Naive thymus-derived CD4-positive, alpha-beta T cell (primary cell): ENCODE measurements at regions not wholly inside any gene's neighbourhood (a gene's known extent, or its start where the extent isn't known, plus 50 kb on each side); places are given as distances from the start of the nearest gene placed in this dataset.

Experiments used
- ATAC-seq: fragments of 150-1000 bp; cut with Tn5 transposase; 2 replicates; pipeline ENCODE4 v1.10.0; 2021; ENCODE audit warnings: mild to moderate bottlenecking, moderate library complexity
- CTCF ChIA-PET: fragments of 350-600 bp; sonication (Branson Sonifier 250); formaldehyde crosslinking; loops from one replicate; lab custom pipeline; 2021; ENCODE audit warnings: antibody characterized with exemption; lab: Charles Lee
- POLR2A ChIA-PET: fragments of 350-600 bp; sonication (Branson Sonifier 250); formaldehyde crosslinking; loops from one replicate; lab custom pipeline; 2021; ENCODE audit warnings: antibody characterized with exemption, inconsistent platforms; lab: Charles Lee
- DNase-seq, 9 donors: peaks; one replicate each; pipeline versions ENCODE4 v3.0.0 to v3.0.0-alpha.2; 2020 to 2022; ENCODE audit warnings: mixed read lengths in 1 of 9
- H3K27ac ChIP-seq: one replicate; pipeline ENCODE4 v1.7.0; 2013; ENCODE audit warnings: mild to moderate bottlenecking, low read depth, low read length, moderate library complexity
- H3K27me3 ChIP-seq, 2 donors: one replicate each; pipeline ENCODE4 v1.7.0; 2013; ENCODE audit warnings: low read length in 2 of 2, mild to moderate bottlenecking in 2 of 2, moderate library complexity in 2 of 2; ENCODE audit not compliant: control insufficient read depth in 2 of 2, insufficient read depth in 2 of 2
- H3K36me3 ChIP-seq, 3 experiments: 1 replicate in 2 of 3; 2 replicates in 1 of 3; pipeline ENCODE4 v1.7.0; 2013; ENCODE audit warnings: low read length in 3 of 3, mild to moderate bottlenecking in 3 of 3, moderate library complexity in 1 of 3; ENCODE audit not compliant: insufficient read depth in 3 of 3, control insufficient read depth in 2 of 3
- H3K4me1 ChIP-seq, 2 donors: one replicate each; pipeline ENCODE4 v1.7.0; 2013; ENCODE audit warnings: low read length in 2 of 2, mild to moderate bottlenecking in 2 of 2, moderate library complexity in 1 of 2; ENCODE audit not compliant: control insufficient read depth in 2 of 2, insufficient read depth in 2 of 2
- H3K4me3 ChIP-seq: 2 replicates; pipeline ENCODE4 v1.7.0; 2013; ENCODE audit warnings: mild to moderate bottlenecking, low read length
- H3K9me3 ChIP-seq, 3 experiments: 1 replicate in 2 of 3; 2 replicates in 1 of 3; pipeline ENCODE4 v1.7.0; 2013; ENCODE audit warnings: low read length in 3 of 3; ENCODE audit not compliant: control insufficient read depth in 2 of 3
- H3K27ac Mint-ChIP-seq, 9 donors: one replicate each; pipeline ENCODE4 v1.8.0; 2020 to 2022; ENCODE audit warnings: mixed read lengths in 9 of 9, mild to moderate bottlenecking in 8 of 9, moderate library complexity in 5 of 9, inconsistent platforms in 2 of 9
- H3K27me3 Mint-ChIP-seq, 5 donors: one replicate each; pipeline ENCODE4 v1.8.0; 2021 to 2022; ENCODE audit warnings: mixed read lengths in 5 of 5, mild to moderate bottlenecking in 1 of 5
- H3K36me3 Mint-ChIP-seq, 5 donors: one replicate each; pipeline ENCODE4 v1.8.0; 2020 to 2022; ENCODE audit warnings: mixed read lengths in 5 of 5, mild to moderate bottlenecking in 3 of 5, inconsistent platforms in 1 of 5
- H3K4me1 Mint-ChIP-seq, 7 donors: one replicate each; pipeline ENCODE4 v1.8.0; 2020 to 2022; ENCODE audit warnings: mixed read lengths in 7 of 7, mild to moderate bottlenecking in 3 of 7, inconsistent platforms in 1 of 7
- H3K4me3 Mint-ChIP-seq, 10 donors: one replicate each; pipeline ENCODE4 v1.8.0; 2020 to 2022; ENCODE audit warnings: mild to moderate bottlenecking in 10 of 10, mixed read lengths in 10 of 10, moderate library complexity in 6 of 10, inconsistent platforms in 2 of 10
- H3K9me3 Mint-ChIP-seq, 11 donors: one replicate each; pipeline ENCODE4 v1.8.0; 2020 to 2022; ENCODE audit warnings: mixed read lengths in 11 of 11, mild to moderate bottlenecking in 4 of 11, inconsistent platforms in 1 of 11, moderate library complexity in 1 of 11
- intact Hi-C, 2 donors: fragments of 100-400 bp; cut with micrococcal nuclease; formaldehyde crosslinking; loops; one replicate each; pipeline ENCODE4 v1.15.1; 2023

DNA sequence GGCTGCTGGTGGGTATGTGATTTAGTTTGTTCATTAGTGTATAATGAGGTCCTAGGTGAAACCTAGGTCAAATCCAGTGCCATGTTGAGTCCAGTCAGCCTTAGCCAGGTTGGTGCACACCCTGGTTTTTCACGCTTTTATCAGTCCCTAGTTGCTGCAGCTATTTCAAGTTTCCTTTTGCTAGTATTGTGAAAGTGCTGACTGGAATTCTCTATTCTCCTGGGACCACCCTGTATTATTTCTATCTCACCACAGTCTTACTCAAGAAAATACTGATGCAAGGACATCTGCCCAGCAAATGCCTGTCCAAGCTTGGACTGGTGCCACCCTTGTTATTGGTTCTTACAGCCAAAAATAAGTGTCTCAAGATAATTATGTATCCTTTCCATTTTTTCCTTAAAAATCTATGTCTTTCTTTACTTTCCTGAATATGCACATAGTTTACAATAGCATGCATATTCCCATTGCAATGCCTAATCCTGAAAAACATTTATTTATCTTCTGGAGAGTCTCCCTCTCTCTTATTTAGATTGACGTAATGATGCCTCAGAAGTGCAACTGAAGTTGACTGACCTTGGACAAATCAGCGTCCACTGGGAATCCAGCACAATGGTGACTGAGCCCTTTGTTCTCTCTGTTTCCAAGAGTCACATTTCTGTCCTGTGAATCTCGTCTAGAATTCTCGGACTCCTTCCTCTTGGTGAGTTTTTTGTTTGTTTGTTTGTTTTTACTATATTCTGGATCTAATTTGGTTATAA, 1075.0 kb downstream of the CDH9 start:
- peaks cover 0 to 31% (median 13%) of the 10 kb centered on the region in 11 donors for H3K9me3 Mint-ChIP-seq
- no peak overlapping the region for H3K27ac Mint-ChIP-seq
- no peak overlapping the region for H3K27ac ChIP-seq
- no peaks in the 10 kb centered on the region for H3K36me3 ChIP-seq
- H3K4me3 ChIP-seq = no peak overlapping the region
- no peaks in the 10 kb centered on the region for H3K27me3 ChIP-seq
- intact Hi-C loops = no loop called here
- H3K36me3 Mint-ChIP-seq = no peaks in the 10 kb centered on the region
- no peaks in the 10 kb centered on the region for H3K4me1 Mint-ChIP-seq
- CTCF ChIA-PET = no interaction called here
- ATAC-seq = no peak
- H3K4me3 Mint-ChIP-seq = no peak overlapping the region
- H3K4me1 ChIP-seq = no peaks in the 10 kb centered on the region
- no peaks in the 10 kb centered on the region for H3K27me3 Mint-ChIP-seq
- peaks cover 0 to 3% (median 3%) of the 10 kb centered on the region in 3 experiments for H3K9me3 ChIP-seq
- POLR2A ChIA-PET = no interaction called here
- DNase-seq = no peak

DNA sequence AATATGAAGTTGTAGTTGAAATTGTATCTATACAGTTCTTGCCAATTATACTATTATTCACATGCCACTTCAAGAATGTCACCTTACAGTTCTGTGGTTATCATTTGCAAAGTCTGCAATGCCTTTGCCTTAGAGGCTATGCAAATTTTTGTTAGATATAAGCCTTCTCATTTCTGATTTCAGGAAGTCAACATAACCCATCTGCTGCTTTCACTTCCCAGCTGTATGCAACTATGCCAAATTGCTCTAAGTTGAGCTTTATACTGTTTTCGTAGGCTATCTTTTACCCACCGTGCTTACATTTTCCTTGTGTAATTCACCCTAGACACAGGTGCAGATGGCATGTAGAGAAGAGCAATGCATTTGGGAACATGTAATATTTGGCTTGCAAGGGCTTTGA, 1083.0 kb downstream of the CDH9 start:
- intact Hi-C loops = no loop called here
- no peak overlapping the region for H3K4me3 ChIP-seq
- H3K27ac ChIP-seq = no peak overlapping the region
- no peak overlapping the region for H3K4me3 Mint-ChIP-seq
- no peak overlapping the region for H3K27ac Mint-ChIP-seq
- H3K27me3 Mint-ChIP-seq = no peaks in the 10 kb centered on the region
- ChIA-PET POLR2A (no interaction called here), CTCF (no interaction called here)
- no peaks in the 10 kb centered on the region for H3K36me3 ChIP-seq
- H3K9me3 ChIP-seq = peaks cover 0 to 3% (median 0%) of the 10 kb centered on the region in 3 experiments
- H3K9me3 Mint-ChIP-seq = peaks cover 0 to 24% (median 5%) of the 10 kb centered on the region in 11 donors
- DNase-seq (no peak), ATAC-seq (no peak)
- peaks cover 0 to 4% (median 0%) of the 10 kb centered on the region in 5 donors for H3K36me3 Mint-ChIP-seq
- no peaks in the 10 kb centered on the region for H3K27me3 ChIP-seq
- H3K4me1 ChIP-seq = no peaks in the 10 kb centered on the region
- no peaks in the 10 kb centered on the region for H3K4me1 Mint-ChIP-seq

DNA sequence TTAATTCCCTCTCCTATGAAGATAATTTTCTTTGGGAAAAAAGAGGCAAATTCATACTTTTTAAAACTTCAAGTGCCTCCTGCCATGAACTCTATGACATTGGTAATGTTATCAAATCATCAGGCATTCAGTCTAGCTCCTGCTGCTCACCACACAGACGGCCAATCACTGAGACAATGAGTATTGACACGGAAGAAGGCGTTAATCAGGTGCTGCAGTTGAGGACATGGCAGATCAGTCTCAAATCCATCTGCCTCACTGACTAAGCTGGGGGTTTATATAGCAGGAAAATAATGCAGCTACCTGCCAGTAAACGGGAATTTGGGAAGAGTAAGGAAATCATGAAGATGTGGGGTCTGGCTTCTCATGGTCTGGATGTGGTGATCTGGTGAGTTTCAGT, 1087.7 kb downstream of the CDH9 start:
- Histone ChIP-seq H3K36me3 (no peaks in the 10 kb centered on the region), H3K4me1 (no peaks in the 10 kb centered on the region), H3K27ac (no peak overlapping the region), H3K27me3 (no peaks in the 10 kb centered on the region), H3K9me3 (no peaks in the 10 kb centered on the region), H3K4me3 (no peak overlapping the region)
- Mint-ChIP-seq H3K4me3 (no peak overlapping the region), H3K9me3 (peaks cover 2 to 31% (median 8%) of the 10 kb centered on the region in 11 donors), H3K4me1 (no peaks in the 10 kb centered on the region), H3K27ac (no peak overlapping the region), H3K36me3 (peaks cover 0 to 4% (median 0%) of the 10 kb centered on the region in 5 donors), H3K27me3 (no peaks in the 10 kb centered on the region)
- no peak for ATAC-seq
- ChIA-PET CTCF (no interaction called here), POLR2A (no interaction called here)
- DNase-seq = no peak
- intact Hi-C loops = no loop called here

DNA sequence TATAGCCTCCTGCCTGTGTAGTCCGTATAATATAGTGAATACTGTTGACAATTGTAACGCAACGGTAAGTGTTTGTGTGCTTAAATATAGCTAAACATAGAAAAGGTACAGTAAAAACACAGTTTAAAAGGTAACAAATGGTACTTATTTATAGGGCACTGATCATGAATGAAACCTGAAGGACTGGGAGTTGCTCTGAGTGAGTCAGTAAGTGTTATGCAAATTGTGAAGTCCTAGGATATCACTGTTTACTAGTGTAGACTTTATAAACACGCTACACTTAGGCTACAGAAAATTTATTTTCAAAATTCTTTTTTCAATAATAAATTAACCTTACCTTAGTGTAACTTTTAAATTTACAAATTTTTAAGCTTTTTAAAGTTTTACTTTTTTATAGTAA, 1090.1 kb downstream of the CDH9 start:
- H3K36me3 ChIP-seq = no peaks in the 10 kb centered on the region
- no peak overlapping the region for H3K27ac ChIP-seq
- intact Hi-C loops = no loop called here
- ChIA-PET CTCF (no interaction called here), POLR2A (no interaction called here)
- no peaks in the 10 kb centered on the region for H3K27me3 ChIP-seq
- DNase-seq (no peak), ATAC-seq (no peak)
- H3K4me3 ChIP-seq = no peak overlapping the region
- Mint-ChIP-seq H3K36me3 (peaks cover 0 to 4% (median 0%) of the 10 kb centered on the region in 5 donors), H3K27ac (no peak overlapping the region), H3K9me3 (peaks cover 2 to 34% (median 9%) of the 10 kb centered on the region in 11 donors), H3K27me3 (no peaks in the 10 kb centered on the region), H3K4me1 (no peaks in the 10 kb centered on the region), H3K4me3 (no peak overlapping the region)
- no peaks in the 10 kb centered on the region for H3K4me1 ChIP-seq
- H3K9me3 ChIP-seq = no peaks in the 10 kb centered on the region

DNA sequence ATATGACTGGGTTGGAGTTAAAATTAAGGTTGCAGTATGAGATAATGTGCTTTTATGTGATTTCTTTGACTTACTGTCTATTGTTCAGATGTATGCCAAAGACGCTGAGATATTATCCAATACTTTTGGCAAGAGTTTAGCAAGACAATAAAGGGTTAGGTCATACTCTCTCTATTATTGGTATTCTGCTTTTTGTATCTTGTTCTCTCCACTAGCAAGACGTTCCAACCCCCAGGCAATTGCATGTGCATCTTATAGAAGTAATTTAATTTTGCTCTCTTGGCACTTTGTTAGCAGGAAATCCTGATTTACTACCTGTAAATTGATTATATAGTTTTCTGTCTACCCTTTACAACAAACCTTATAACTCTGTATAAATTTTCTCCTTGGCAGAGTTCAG, 1093.6 kb downstream of the CDH9 start:
- ChIA-PET POLR2A (no interaction called here), CTCF (no interaction called here)
- H3K4me3 Mint-ChIP-seq = no peak overlapping the region
- intact Hi-C loops = no loop called here
- no peaks in the 10 kb centered on the region for H3K27me3 Mint-ChIP-seq
- H3K9me3 ChIP-seq = no peaks in the 10 kb centered on the region
- no peaks in the 10 kb centered on the region for H3K27me3 ChIP-seq
- H3K27ac ChIP-seq = no peak overlapping the region
- no peaks in the 10 kb centered on the region for H3K4me1 ChIP-seq
- H3K4me1 Mint-ChIP-seq = no peaks in the 10 kb centered on the region
- H3K36me3 Mint-ChIP-seq = no peaks in the 10 kb centered on the region
- H3K27ac Mint-ChIP-seq = no peak overlapping the region
- H3K36me3 ChIP-seq = no peaks in the 10 kb centered on the region
- ATAC-seq (no peak), DNase-seq (no peak)
- no peak overlapping the region for H3K4me3 ChIP-seq
- H3K9me3 Mint-ChIP-seq = peaks cover 2 to 22% (median 10%) of the 10 kb centered on the region in 11 donors

GRCh38 chr5:25909163-25909562, 1129.2 kb downstream of the CDH9 start:
- H3K4me1 Mint-ChIP-seq = no peaks in the 10 kb centered on the region
- Histone ChIP-seq H3K4me1 (no peaks in the 10 kb centered on the region), H3K4me3 (no peak overlapping the region), H3K9me3 (no peaks in the 10 kb centered on the region), H3K27me3 (no peaks in the 10 kb centered on the region), H3K27ac (no peak overlapping the region), H3K36me3 (no peaks in the 10 kb centered on the region)
- ATAC-seq = no peak
- H3K36me3 Mint-ChIP-seq = peaks cover 0 to 8% (median 0%) of the 10 kb centered on the region in 5 donors
- H3K27ac Mint-ChIP-seq = no peak overlapping the region
- H3K9me3 Mint-ChIP-seq = peaks cover 5 to 54% (median 13%) of the 10 kb centered on the region in 11 donors
- POLR2A ChIA-PET = no interaction called here
- no peaks in the 10 kb centered on the region for H3K27me3 Mint-ChIP-seq
- H3K4me3 Mint-ChIP-seq = no peak overlapping the region
- DNase-seq = no peak
- CTCF ChIA-PET = no interaction called here
- intact Hi-C loops = no loop called here

GRCh38 chr5:25905646-25906045, 1132.7 kb downstream of the CDH9 start:
- Histone ChIP-seq H3K4me3 (no peak overlapping the region), H3K9me3 (no peaks in the 10 kb centered on the region), H3K4me1 (no peaks in the 10 kb centered on the region), H3K36me3 (no peaks in the 10 kb centered on the region), H3K27me3 (no peaks in the 10 kb centered on the region), H3K27ac (no peak overlapping the region)
- Mint-ChIP-seq H3K36me3 (peaks cover 0 to 6% (median 0%) of the 10 kb centered on the region in 5 donors), H3K4me1 (no peaks in the 10 kb centered on the region), H3K4me3 (no peak overlapping the region), H3K27ac (no peak overlapping the region), H3K27me3 (no peaks in the 10 kb centered on the region), H3K9me3 (peaks cover 6 to 25% (median 10%) of the 10 kb centered on the region in 11 donors)
- POLR2A ChIA-PET = no interaction called here
- CTCF ChIA-PET = no interaction called here
- intact Hi-C loops = no loop called here
- ATAC-seq (no peak), DNase-seq (no peak)
